Glomerular endothelial cell (primary cell): ENCODE measurements at regions not wholly inside any gene's neighbourhood (a gene's known extent, or its start where the extent isn't known, plus 50 kb on each side); places are given as distances from the start of the nearest gene placed in this dataset.
"Not testable (repeated sequence)": the region's sequence is repeated elsewhere in the genome, so short reads cannot be mapped to it uniquely, and the experiment has no call there.

Experiments used
- DNase-seq: peaks from one replicate; pipeline ENCODE4 v3.0.0-alpha.2; 2011; ENCODE audit warnings: low read depth, low spot score; ENCODE audit errors: extremely low read depth

- no peak for DNase-seq
Observed at GRCh38 chr15:60130821-60131220, 126.7 kb downstream of the FOXB1 start.

- no peak for DNase-seq
Observed at GRCh38 chr15:60134609-60135008, 130.5 kb downstream of the FOXB1 start.

GRCh38 chr15:60135961-60136360 is 131.8 kb downstream of the FOXB1 start:
- no peak for DNase-seq

- DNase-seq: no peak
Observed at GRCh38 chr15:60137711-60138396, 133.7 kb downstream of the FOXB1 start.

DNA sequence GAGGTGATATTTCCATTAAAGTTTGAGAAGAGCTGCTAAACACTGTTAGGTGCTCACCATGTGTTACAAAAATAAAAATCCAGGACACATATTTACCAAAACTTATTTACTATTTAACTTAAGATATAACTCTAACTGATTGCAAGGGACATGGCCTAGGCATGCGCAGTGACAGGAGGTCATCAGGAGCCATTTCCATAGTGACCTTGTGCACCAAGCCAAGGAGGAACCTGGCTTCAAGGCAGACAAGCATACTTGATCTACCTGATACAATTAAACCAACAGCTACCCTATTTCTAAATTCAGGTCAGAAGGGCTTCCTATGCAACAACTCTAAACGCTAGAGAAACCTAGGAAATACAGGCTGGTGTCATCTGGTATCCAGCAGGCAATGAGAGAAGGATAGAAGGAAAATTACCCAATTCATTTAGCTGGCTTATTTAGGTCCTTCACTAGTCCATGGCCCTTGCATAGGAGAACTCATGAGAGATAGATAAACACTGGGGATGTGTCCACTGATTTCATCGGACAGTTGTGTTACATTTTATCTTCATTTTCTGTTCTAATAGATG is 134.4 kb downstream of the FOXB1 start:
- no peak for DNase-seq

GRCh38 chr15:60152386-60152785 is 148.3 kb downstream of the FOXB1 start:
- DNase-seq: no peak

- no peak for DNase-seq
Observed at GRCh38 chr15:60154764-60155325, 150.7 kb downstream of the FOXB1 start.

GRCh38 chr15:60155661-60156060 is 151.6 kb downstream of the FOXB1 start:
- no peak for DNase-seq

- no peak for DNase-seq
Observed at GRCh38 chr15:60160909-60161308, 156.8 kb downstream of the FOXB1 start.

DNA sequence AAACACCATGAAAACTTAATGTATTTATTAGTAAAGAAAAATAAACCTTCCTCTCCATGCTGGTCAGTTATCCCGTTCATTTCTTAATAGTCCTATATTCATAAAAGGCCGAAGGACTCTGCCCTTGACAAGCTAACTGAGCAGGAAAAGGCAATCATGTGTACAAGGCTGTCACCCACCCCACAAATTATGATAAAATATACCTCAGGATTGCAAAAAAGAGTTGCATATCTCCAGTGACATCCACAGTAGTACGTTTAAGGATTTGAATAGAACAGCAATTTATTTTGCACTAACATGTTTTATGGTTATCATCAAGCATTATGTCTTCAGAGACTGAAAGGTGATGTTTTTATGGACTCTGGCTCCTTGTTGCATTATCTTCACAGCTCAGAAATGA is 157.6 kb downstream of the FOXB1 start:
- no peak for DNase-seq

DNA sequence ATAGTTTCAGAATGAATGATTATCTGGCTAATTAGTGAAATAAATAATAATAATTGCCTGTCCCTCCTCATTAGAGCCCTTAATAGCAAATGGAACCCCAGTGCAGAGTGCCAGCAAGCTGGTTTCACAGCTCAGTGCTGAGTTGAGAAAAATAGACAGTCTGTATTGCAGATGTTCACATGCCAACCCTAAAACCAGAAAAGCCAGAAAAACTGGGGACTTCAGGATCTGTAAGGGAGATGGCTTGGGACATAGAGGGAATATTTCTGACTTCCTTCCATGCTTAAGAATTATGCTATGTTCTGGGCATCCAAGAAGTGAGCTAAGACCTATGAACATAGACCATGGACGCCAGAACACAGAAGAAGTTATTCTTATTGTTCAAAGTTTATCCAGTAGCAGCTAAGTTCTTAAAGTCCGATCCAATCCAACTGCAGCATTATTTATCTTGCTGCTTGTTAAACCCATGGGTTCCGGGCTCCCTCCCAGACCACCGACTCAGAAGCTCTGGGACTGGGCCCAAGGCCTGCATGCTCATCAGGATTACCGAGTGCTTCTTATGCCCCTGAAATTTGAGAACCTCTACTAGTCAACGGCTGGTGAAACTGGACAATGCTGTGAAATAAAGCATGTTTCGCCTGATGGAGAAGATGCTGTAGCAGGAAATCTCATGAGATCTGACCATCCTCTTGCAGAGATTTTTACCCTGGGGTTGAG is 158.3 kb downstream of the FOXB1 start:
- no peak for DNase-seq

DNA sequence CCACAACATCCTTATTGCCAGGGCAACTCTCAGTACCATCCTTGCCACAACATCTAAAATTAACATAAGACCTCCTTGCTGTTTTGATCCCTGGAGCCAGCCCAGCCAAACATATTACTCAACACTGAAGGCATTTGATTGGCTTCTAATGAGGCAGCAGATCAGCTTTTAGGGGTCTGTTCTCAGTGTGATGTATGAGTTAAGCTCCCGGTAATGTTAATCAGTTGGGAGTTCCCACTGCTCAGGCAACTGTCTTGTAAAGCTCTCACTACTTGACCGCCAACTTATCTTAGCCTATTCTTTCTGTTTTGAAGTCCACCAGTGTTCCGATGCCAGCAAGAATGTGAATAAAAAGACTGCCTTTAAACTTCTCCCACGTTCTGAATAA is 158.9 kb downstream of the FOXB1 start:
- DNase-seq: no peak

- DNase-seq: no peak
Observed at GRCh38 chr15:60165111-60165510, 161.0 kb downstream of the FOXB1 start.

- no peak for DNase-seq
Observed at GRCh38 chr15:60172143-60172542, 168.0 kb downstream of the FOXB1 start.

GRCh38 chr15:60179786-60180391 is 175.8 kb downstream of the FOXB1 start:
- DNase-seq: peak; percentile 23

GRCh38 chr15:60181957-60182356 is 177.8 kb downstream of the FOXB1 start:
- not testable (repeated sequence) for DNase-seq

GRCh38 chr15:60183366-60183765 is 179.3 kb downstream of the FOXB1 start:
- no peak for DNase-seq

DNA sequence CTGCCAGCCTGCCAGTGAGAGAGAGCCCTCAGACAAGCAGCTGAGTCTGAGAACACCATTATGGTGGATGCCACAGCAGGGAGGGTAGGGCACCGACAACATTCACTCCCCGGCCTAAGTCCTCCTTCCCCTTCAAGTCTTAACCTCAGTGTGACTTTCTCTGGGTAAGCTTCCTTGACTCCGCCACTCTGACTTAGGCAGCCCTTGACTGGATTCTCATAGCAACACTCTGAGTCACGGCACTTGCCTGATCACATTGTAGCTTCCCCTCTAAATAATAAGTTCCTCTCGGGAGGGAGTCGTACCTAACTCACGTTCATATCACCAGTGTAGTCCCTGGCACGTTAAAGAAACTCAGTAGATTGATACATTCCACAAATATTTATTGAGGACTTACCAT is 180.5 kb downstream of the FOXB1 start:
- DNase-seq: no peak

DNA sequence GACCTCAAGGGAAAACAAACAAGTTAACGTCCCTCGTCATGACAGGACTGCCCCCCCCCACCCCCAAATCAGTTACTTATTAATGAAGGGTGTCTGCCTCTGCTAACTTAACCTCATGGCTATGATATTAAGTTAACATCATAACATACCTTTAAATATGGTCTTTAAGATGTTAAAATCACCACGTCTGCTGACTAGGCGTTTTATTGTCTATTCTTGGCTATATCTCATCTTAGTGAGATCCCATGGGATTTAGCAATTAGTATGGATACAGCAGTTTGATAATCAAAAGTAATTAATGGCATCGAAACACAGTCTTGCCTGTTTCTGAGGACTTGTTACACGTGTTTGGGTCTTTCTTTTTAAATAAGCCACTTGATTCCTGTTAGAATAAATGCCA is 186.9 kb downstream of the FOXB1 start:
- DNase-seq: no peak

GRCh38 chr15:60191821-60192220 is 187.7 kb downstream of the FOXB1 start:
- no peak for DNase-seq

- DNase-seq: no peak
Observed at GRCh38 chr15:60195611-60196010, 191.5 kb downstream of the FOXB1 start.
